ENCODE measurements at regions not wholly inside any gene's neighbourhood (a gene's known extent, or its start where the extent isn't known, plus 50 kb on each side); places are given as distances from the start of the nearest gene placed in this dataset.

DNA sequence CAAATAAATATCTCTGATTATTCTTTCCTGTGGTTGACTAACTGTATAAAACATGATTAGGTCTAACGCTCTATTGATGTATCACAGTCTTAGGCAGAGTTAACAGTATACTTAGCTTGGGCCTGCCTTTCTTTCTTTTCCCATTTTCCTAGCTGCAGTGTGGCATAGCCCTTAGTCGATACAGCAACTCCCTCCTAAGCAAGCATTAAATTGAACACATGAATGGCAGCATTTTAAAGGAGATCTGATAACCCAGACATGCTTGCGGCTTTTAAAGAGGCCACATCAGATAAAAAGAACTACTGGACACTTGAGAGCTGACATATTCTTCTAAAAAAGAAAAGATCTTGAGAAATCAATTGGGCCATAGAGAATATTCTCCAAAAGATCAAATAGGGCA is 312.0 kb upstream of the TMPRSS15 start (continued):
- TF ChIP-seq, protein P1, sequence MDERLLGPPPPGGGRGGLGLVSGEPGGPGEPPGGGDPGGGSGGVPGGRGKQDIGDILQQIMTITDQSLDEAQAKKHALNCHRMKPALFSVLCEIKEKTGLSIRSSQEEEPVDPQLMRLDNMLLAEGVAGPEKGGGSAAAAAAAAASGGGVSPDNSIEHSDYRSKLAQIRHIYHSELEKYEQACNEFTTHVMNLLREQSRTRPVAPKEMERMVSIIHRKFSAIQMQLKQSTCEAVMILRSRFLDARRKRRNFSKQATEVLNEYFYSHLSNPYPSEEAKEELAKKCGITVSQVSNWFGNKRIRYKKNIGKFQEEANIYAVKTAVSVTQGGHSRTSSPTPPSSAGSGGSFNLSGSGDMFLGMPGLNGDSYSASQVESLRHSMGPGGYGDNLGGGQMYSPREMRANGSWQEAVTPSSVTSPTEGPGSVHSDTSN (CRISPR knock-in tag; IDR thresholded peaks at IDR 0.05; ENCODE audit: low read depth), result no peak
- TF ChIP-seq, protein P1 (tag; conservative IDR thresholded peaks at IDR 0.05; ENCODE audit: low read depth), result no peak
- TF ChIP-seq TAF9B (IDR thresholded peaks at IDR 0.05; ENCODE audit: partially characterized antibody) (no peak), TGIF2 (CRISPR knock-in tag; IDR thresholded peaks at IDR 0.05) (no peak), MAZ (CRISPR knock-in tag; conservative IDR thresholded peaks at IDR 0.05 in 1 of 2, IDR thresholded peaks at IDR 0.05 in 1 of 2) (no peak)
- TF ChIP-seq, protein P2, sequence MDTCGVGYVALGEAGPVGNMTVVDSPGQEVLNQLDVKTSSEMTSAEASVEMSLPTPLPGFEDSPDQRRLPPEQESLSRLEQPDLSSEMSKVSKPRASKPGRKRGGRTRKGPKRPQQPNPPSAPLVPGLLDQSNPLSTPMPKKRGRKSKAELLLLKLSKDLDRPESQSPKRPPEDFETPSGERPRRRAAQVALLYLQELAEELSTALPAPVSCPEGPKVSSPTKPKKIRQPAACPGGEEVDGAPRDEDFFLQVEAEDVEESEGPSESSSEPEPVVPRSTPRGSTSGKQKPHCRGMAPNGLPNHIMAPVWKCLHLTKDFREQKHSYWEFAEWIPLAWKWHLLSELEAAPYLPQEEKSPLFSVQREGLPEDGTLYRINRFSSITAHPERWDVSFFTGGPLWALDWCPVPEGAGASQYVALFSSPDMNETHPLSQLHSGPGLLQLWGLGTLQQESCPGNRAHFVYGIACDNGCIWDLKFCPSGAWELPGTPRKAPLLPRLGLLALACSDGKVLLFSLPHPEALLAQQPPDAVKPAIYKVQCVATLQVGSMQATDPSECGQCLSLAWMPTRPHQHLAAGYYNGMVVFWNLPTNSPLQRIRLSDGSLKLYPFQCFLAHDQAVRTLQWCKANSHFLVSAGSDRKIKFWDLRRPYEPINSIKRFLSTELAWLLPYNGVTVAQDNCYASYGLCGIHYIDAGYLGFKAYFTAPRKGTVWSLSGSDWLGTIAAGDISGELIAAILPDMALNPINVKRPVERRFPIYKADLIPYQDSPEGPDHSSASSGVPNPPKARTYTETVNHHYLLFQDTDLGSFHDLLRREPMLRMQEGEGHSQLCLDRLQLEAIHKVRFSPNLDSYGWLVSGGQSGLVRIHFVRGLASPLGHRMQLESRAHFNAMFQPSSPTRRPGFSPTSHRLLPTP (IDR thresholded peaks at IDR 0.05; ENCODE audit: borderline replicate concordance, extremely low read depth, insufficient read length), result no peak

Data from K562 (cell line).